HepG2 (cell line): ENCODE measurements at regions not wholly inside any gene's neighbourhood (a gene's known extent, or its start where the extent isn't known, plus 50 kb on each side); places are given as distances from the start of the nearest gene placed in this dataset.

ENCODE experiments used
- ATAC-seq: fragments of 200-7000 bp; cut with Tn5 transposase; 3 replicates; pipeline ENCODE4 v1.9.1; 2020; ENCODE audit warnings: mild to moderate bottlenecking, moderate library complexity
- BruUV-seq: library from RNA; stranded (reverse); fragments of 400-500 nt; replicated peaks from 2 replicates; lab custom pipeline; 2021; lab: Mats Ljungman, UMichigan
- CTCF ChIA-PET: fragments of 300-600 bp; formaldehyde crosslinking; extraction: SDS; loops from one replicate; lab custom pipeline; 2021; ENCODE audit warnings: low total read pairs, inconsistent platforms, low intra/inter-chr PET ratio; lab: Yijun Ruan, JAX
- POLR2A ChIA-PET: fragments of 350-600 bp; sonication (Branson Sonifier 250); formaldehyde crosslinking; loops from one replicate; lab custom pipeline; 2020; ENCODE audit warnings: antibody characterized with exemption, inconsistent platforms; lab: Yijun Ruan, JAX
- DNase-seq: peaks from one replicate; pipeline ENCODE4 v3.0.0-alpha.2; 2015; ENCODE audit warnings: low spot score
- FAIRE-seq: peaks from 3 replicates; lab custom pipeline; 2011; peaks lifted over from hg19 to GRCh38; lab: Jason Lieb, UNC
- H2AFZ ChIP-seq: one replicate; pipeline ENCODE4 v1.6.1; 2011; ENCODE audit warnings: low read length, inconsistent platforms
- H3K27ac ChIP-seq: fragments of 300-600 bp; 3 replicates; pipeline ENCODE4 v1.8.0; 2011; ENCODE audit warnings: mixed run types, mild to moderate bottlenecking, mixed read lengths, low read length, inconsistent platforms; ENCODE audit not compliant: insufficient read depth; ENCODE audit errors: extremely low read length
- H3K27me3 ChIP-seq, 2 experiments: fragments of 200-600 bp in 1 of 2; 2 replicates in 1 of 2; 3 replicates in 1 of 2; pipeline versions ENCODE4 v1.6.0 to v1.8.0; 2011; ENCODE audit warnings: low read length in 2 of 2, mild to moderate bottlenecking in 2 of 2, moderate library complexity in 2 of 2, inconsistent platforms in 1 of 2; ENCODE audit not compliant: insufficient read depth in 2 of 2, control insufficient read depth in 1 of 2
- H3K36me3 ChIP-seq, 2 experiments: fragments of 200-600 bp in 1 of 2; replicated peaks in 1 of 2; 2 replicates in 1 of 2; 3 replicates in 1 of 2; pipeline versions ENCODE4 v1.5.1 to v1.8.0; 2011; ENCODE audit warnings: low read length in 2 of 2, inconsistent platforms in 1 of 2; ENCODE audit not compliant: insufficient read depth in 2 of 2, control insufficient read depth in 1 of 2
- H3K4me1 ChIP-seq: 2 replicates; pipeline ENCODE4 v1.5.1; 2012; ENCODE audit warnings: low read length, inconsistent platforms; ENCODE audit not compliant: insufficient read depth
- H3K4me2 ChIP-seq: 2 replicates; pipeline ENCODE4 v1.6.0; 2011; ENCODE audit warnings: low read depth, low read length, inconsistent platforms
- H3K4me3 ChIP-seq, 3 experiments: fragments of 200-600 bp in 1 of 3; sonication (generic), shearing (Covaris generic) in 1 of 3; replicated peaks in 1 of 3; 2 replicates each; pipeline ENCODE4 v1.5.1; 2011 to 2016; ENCODE audit warnings: low read length in 3 of 3, inconsistent platforms in 2 of 3, low read depth in 2 of 3, mild to moderate bottlenecking in 2 of 3, control low read depth in 1 of 3, mixed read lengths in 1 of 3; ENCODE audit not compliant: insufficient read depth in 1 of 3
- H3K79me2 ChIP-seq: one replicate; pipeline ENCODE4 v1.6.1; 2011; ENCODE audit warnings: low read length, inconsistent platforms; ENCODE audit not compliant: insufficient read depth
- H3K9ac ChIP-seq: 2 replicates; pipeline ENCODE4 v1.6.0; 2011; ENCODE audit warnings: mild to moderate bottlenecking, low read depth, low read length, inconsistent platforms; ENCODE audit not compliant: insufficient read depth
- H3K9me3 ChIP-seq: 2 replicates; pipeline ENCODE4 v1.5.1; 2012; ENCODE audit warnings: mild to moderate bottlenecking, low read length
- H4K20me1 ChIP-seq: 2 replicates; pipeline ENCODE4 v1.6.0; 2011; ENCODE audit warnings: inconsistent platforms, mild to moderate bottlenecking, low read length, moderate library complexity; ENCODE audit not compliant: insufficient read depth
- CHD2 ChIP-seq: IDR thresholded peaks from 2 replicates; pipeline ENCODE4 v1.6.1; 2011; ENCODE audit warnings: low read depth, low read length, improper control_type of control experiment
- WGBS: methylation state at CpG from one replicate; pipeline ENCODE4 v1.1.6; 2017; ENCODE audit warnings: low lambda C conversion rate; 5-methylcytosine and 5-hydroxymethylcytosine counted together
- in situ Hi-C: cut with HindIII; loops from 2 replicates; pipeline ENCODE4 v1.10.0; 2017; ENCODE audit warnings: low pct_unique_long_range_greater_than_20kb; ENCODE audit not compliant: extremely low pct_ligation_motif_present
- intact Hi-C: fragments of 100-400 bp; cut with micrococcal nuclease; formaldehyde crosslinking; loops from one replicate; pipeline ENCODE4 v1.10.0; 2022; ENCODE audit not compliant: unreplicated experiment
- TF ChIP-seq, protein P1 (sequence below), 2 experiments: fragments of 450-650 bp in 1 of 2; sonication (generic) in 1 of 2; formaldehyde crosslinking in 1 of 2; IDR thresholded peaks; 2 replicates each; pipeline versions ENCODE4 v1.6.1 to v1.8.0; 2016 to 2022; ENCODE audit warnings: antibody characterized with exemption in 1 of 2, mild to moderate bottlenecking in 1 of 2, missing genetic modification reagents in 1 of 2

DNA sequence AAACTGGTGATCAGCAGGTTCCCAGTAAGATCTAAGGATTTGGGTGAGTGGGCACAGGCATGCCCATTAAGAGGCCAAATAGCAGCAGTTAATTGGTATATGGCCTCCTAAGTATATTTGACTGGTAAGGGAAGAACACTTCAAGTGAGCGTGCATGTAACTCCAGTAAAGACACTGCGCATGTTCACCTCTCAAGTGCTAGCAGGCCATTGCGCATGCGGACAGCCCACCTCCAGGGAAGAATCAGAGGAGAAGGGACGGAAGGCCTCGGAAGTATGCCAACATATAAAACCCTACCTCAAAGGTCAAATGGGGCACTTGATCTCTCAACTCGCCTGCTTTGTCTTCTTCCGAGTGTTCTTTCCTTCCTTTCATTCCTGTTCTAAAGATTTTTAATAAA lies 118.0 kb downstream of the ARL5B start:
- Histone ChIP-seq H3K27me3 (no peaks in the 10 kb centered on the region), H4K20me1 (no peaks in the 10 kb centered on the region), H2AFZ (no peak overlapping the region), H3K4me2 (no peak overlapping the region), H3K79me2 (no peaks in the 10 kb centered on the region), H3K4me3 (no peak overlapping the region), H3K9me3 (no peaks in the 10 kb centered on the region), H3K27ac (no peak overlapping the region), H3K36me3 (no peaks in the 10 kb centered on the region), H3K9ac (no peak overlapping the region), H3K4me1 (no peaks in the 10 kb centered on the region)
- FAIRE-seq (no peak), DNase-seq (no peak), ATAC-seq (no peak)
- WGBS, result 49% methylated on average over 8 of the region's 8 CpGs
- CTCF ChIA-PET, result no interaction called here
- TF ChIP-seq, protein P1, sequence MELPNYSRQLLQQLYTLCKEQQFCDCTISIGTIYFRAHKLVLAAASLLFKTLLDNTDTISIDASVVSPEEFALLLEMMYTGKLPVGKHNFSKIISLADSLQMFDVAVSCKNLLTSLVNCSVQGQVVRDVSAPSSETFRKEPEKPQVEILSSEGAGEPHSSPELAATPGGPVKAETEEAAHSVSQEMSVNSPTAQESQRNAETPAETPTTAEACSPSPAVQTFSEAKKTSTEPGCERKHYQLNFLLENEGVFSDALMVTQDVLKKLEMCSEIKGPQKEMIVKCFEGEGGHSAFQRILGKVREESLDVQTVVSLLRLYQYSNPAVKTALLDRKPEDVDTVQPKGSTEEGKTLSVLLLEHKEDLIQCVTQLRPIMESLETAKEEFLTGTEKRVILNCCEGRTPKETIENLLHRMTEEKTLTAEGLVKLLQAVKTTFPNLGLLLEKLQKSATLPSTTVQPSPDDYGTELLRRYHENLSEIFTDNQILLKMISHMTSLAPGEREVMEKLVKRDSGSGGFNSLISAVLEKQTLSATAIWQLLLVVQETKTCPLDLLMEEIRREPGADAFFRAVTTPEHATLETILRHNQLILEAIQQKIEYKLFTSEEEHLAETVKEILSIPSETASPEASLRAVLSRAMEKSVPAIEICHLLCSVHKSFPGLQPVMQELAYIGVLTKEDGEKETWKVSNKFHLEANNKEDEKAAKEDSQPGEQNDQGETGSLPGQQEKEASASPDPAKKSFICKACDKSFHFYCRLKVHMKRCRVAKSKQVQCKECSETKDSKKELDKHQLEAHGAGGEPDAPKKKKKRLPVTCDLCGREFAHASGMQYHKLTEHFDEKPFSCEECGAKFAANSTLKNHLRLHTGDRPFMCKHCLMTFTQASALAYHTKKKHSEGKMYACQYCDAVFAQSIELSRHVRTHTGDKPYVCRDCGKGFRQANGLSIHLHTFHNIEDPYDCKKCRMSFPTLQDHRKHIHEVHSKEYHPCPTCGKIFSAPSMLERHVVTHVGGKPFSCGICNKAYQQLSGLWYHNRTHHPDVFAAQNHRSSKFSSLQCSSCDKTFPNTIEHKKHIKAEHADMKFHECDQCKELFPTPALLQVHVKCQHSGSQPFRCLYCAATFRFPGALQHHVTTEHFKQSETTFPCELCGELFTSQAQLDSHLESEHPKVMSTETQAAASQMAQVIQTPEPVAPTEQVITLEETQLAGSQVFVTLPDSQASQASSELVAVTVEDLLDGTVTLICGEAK (IDR thresholded peaks at IDR 0.05), result no peak
- TF ChIP-seq, protein P1 (CRISPR knock-in tag; IDR thresholded peaks at IDR 0.05), result no peak
- TF ChIP-seq CHD2, result no peak
- POLR2A ChIA-PET, result no interaction called here
- intact Hi-C loops, result no loop called here
- BruUV-seq, result no TSS peak
- in situ Hi-C loops, result no loop called here
